ENCODE measurements at regions not wholly inside any gene's neighbourhood (a gene's known extent, or its start where the extent isn't known, plus 50 kb on each side); places are given as distances from the start of the nearest gene placed in this dataset.
A peak's percentile ranks its signal among the peaks of the same experiment; 100 is the strongest.

- Histone ChIP-seq H3K27ac (ENCODE audit: low read length) (no peak overlapping the region), H3K36me3 (replicated peaks; ENCODE audit: insufficient read depth, low read length) (no peaks in the 10 kb centered on the region), H3K9me3 (replicated peaks; ENCODE audit: insufficient read depth, low read length) (no peaks in the 10 kb centered on the region), H3F3A (ENCODE audit: insufficient read depth, low read length) (peaks cover 24% of the 10 kb centered on the region; the same call in 1 of the 2 replicates), H3K9me2 (replicated peaks; ENCODE audit: insufficient read depth, low read length) (no peaks in the 10 kb centered on the region), H3K79me2 (ENCODE audit: low read length) (peaks cover 95% of the 10 kb centered on the region), H3K4me3 (ENCODE audit: low read length) (no peak overlapping the region), H3K9ac (ENCODE audit: low read length) (no peak overlapping the region), H2AFZ (ENCODE audit: low read length) (no peak overlapping the region), H4K20me1 (ENCODE audit: insufficient read depth, low read length) (peaks cover 6% of the 10 kb centered on the region), H3K4me2 (ENCODE audit: low read depth, low read length) (no peak overlapping the region), H3K4me1 (ENCODE audit: low read length) (peaks cover 26% of the 10 kb centered on the region), H3K27me3 (replicated peaks; ENCODE audit: insufficient read depth, low read length) (no peaks in the 10 kb centered on the region)
- no peak for DNase-seq
- no peak for TF ChIP-seq EZH2phosphoT487 (IDR thresholded peaks at IDR 0.05; ENCODE audit: low read length)
- no peak for TF ChIP-seq EZH2 (optimal IDR thresholded peaks at IDR 0.05; ENCODE audit: low read depth, low read length)
- no peak for TF ChIP-seq CTCF (IDR thresholded peaks at IDR 0.05; ENCODE audit: low read length)
Observed at GRCh38 chr3:72427624-72428023, 420.6 kb downstream of the SHQ1 start.

GRCh38 chr3:72426618-72427397 is 421.4 kb downstream of the SHQ1 start:
- no peak overlapping the region for H2AFZ ChIP-seq (ENCODE audit: low read length)
- no peaks in the 10 kb centered on the region for H3K9me3 ChIP-seq (replicated peaks; ENCODE audit: insufficient read depth, low read length)
- H3K4me1 ChIP-seq (ENCODE audit: low read length) = peaks cover 26% of the 10 kb centered on the region
- peak overlapping the region; percentile 10 for H3K4me2 ChIP-seq (ENCODE audit: low read depth, low read length)
- H3K27me3 ChIP-seq (replicated peaks; ENCODE audit: insufficient read depth, low read length) = no peaks in the 10 kb centered on the region
- H3F3A ChIP-seq (ENCODE audit: insufficient read depth, low read length) = peaks cover 24% of the 10 kb centered on the region; the same call in 1 of the 2 replicates
- peaks cover 95% of the 10 kb centered on the region for H3K79me2 ChIP-seq (ENCODE audit: low read length)
- DNase-seq = peak; percentile 48
- TF ChIP-seq EZH2 (optimal IDR thresholded peaks at IDR 0.05; ENCODE audit: low read depth, low read length) (no peak), CTCF (IDR thresholded peaks at IDR 0.05; ENCODE audit: low read length) (no peak), EZH2phosphoT487 (IDR thresholded peaks at IDR 0.05; ENCODE audit: low read length) (no peak)
- peak overlapping the region; percentile 42; the same call in 1 of the 2 replicates for H3K27ac ChIP-seq (ENCODE audit: low read length)
- H3K4me3 ChIP-seq (ENCODE audit: low read length) = no peak overlapping the region; the same call in 1 of the 2 replicates
- no peaks in the 10 kb centered on the region for H3K36me3 ChIP-seq (replicated peaks; ENCODE audit: insufficient read depth, low read length)
- H4K20me1 ChIP-seq (ENCODE audit: insufficient read depth, low read length) = peaks cover 3% of the 10 kb centered on the region; the same call in 1 of the 2 replicates
- H3K9ac ChIP-seq (ENCODE audit: low read length) = no peak overlapping the region
- H3K9me2 ChIP-seq (replicated peaks; ENCODE audit: insufficient read depth, low read length) = no peaks in the 10 kb centered on the region

GRCh38 chr3:72423643-72424042 is 424.6 kb downstream of the SHQ1 start:
- no peak overlapping the region for H3K4me3 ChIP-seq (ENCODE audit: low read length)
- H3F3A ChIP-seq (ENCODE audit: insufficient read depth, low read length) = peaks cover 24% of the 10 kb centered on the region; the same call in 1 of the 2 replicates
- H3K9me2 ChIP-seq (replicated peaks; ENCODE audit: insufficient read depth, low read length) = no peaks in the 10 kb centered on the region
- no peak for DNase-seq
- no peak overlapping the region for H3K4me2 ChIP-seq (ENCODE audit: low read depth, low read length)
- no peaks in the 10 kb centered on the region for H3K9me3 ChIP-seq (replicated peaks; ENCODE audit: insufficient read depth, low read length)
- H3K4me1 ChIP-seq (ENCODE audit: low read length) = peaks cover 26% of the 10 kb centered on the region
- peaks cover 97% of the 10 kb centered on the region for H3K79me2 ChIP-seq (ENCODE audit: low read length)
- H3K27me3 ChIP-seq (replicated peaks; ENCODE audit: insufficient read depth, low read length) = no peaks in the 10 kb centered on the region
- 0 out of 2 replicates have a peak, but pooled peaks cover 3% of the 10 kb centered on the region for H4K20me1 ChIP-seq (ENCODE audit: insufficient read depth, low read length)
- no peak overlapping the region for H3K9ac ChIP-seq (ENCODE audit: low read length)
- TF ChIP-seq CTCF (IDR thresholded peaks at IDR 0.05; ENCODE audit: low read length) = no peak
- TF ChIP-seq EZH2phosphoT487 (IDR thresholded peaks at IDR 0.05; ENCODE audit: low read length) = no peak
- no peak for TF ChIP-seq EZH2 (optimal IDR thresholded peaks at IDR 0.05; ENCODE audit: low read depth, low read length)
- no peak overlapping the region for H3K27ac ChIP-seq (ENCODE audit: low read length)
- H3K36me3 ChIP-seq (replicated peaks; ENCODE audit: insufficient read depth, low read length) = no peaks in the 10 kb centered on the region
- no peak overlapping the region for H2AFZ ChIP-seq (ENCODE audit: low read length)
